ENCODE measurements at regions not wholly inside any gene's neighbourhood (a gene's known extent, or its start where the extent isn't known, plus 50 kb on each side); places are given as distances from the start of the nearest gene placed in this dataset.

GRCh38 chr3:22928216-22929110, 274.7 kb upstream of the UBE2E2 start:
- TF ChIP-seq CTCF (IDR thresholded peaks at IDR 0.05): no peak
- Histone ChIP-seq H3K27ac (no peak overlapping the region), H3K4me3 (no peak overlapping the region)
- DNase-seq (ENCODE audit: low spot score): no peak

DNA sequence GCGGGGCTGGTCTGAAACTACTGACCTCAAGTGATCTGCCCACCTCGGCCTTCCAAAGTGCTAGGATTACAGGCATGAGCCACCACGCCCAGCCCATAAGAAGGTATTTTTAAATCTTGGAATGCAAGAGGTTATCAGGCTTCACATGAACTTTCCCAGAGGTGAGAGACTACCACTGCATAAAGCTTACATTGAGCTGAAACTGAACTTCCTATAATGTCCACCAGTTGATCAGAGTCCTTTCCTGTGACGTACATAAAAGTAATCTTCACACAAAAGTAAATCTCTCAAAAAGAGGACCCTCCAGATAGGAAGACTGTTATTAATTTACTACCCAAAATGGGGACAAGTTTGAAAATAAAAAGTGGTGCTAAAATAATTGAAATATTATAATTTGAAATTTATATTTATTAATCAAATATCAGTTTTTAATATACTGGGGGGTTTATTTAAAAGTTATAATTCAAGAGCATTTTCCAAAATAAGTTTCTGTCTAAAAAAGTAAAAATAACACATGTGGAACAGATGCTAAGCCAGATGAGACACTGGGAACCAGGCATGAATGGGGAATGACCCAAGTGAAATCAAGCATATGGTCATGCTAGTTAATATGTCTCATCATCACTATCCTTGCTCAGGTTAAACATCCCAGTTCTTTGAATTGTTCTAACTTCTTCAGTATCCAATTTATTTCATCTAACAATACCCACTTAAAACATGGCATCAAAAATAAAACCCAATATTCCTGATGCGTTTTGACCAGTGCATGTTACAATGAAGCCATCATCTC, 269.9 kb upstream of the UBE2E2 start:
- TF ChIP-seq CTCF (IDR thresholded peaks at IDR 0.05): no peak
- Histone ChIP-seq H3K4me3 (no peak overlapping the region), H3K27ac (no peak overlapping the region)
- DNase-seq (ENCODE audit: low spot score): no peak

GRCh38 chr3:22933841-22934116, 269.3 kb upstream of the UBE2E2 start:
- no peak for DNase-seq (ENCODE audit: low spot score)
- Histone ChIP-seq H3K4me3 (no peak overlapping the region), H3K27ac (no peak overlapping the region)
- TF ChIP-seq CTCF (IDR thresholded peaks at IDR 0.05): no peak

DNA sequence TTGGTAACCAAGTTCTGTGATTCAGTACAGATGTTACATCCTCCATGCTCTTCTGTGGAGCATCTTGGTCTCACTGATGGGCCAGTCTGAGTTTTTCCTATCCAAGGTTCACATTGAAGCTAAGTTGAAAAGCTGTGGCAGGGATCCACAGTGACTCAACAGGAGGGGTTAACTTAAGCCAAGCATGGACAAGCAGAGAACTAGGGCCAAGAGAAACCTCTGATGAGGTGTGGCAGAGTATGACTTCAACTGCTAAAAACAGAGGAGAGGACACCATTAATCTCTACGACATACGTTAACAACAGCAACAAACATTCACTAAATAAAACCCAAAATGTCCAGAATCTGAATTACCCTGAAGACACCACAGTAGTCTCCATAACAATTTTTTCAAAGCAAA, 268.1 kb upstream of the UBE2E2 start:
- DNase-seq (ENCODE audit: low spot score): no peak
- H3K27ac ChIP-seq: no peak overlapping the region
- no peak overlapping the region for H3K4me3 ChIP-seq
- no peak for TF ChIP-seq CTCF (IDR thresholded peaks at IDR 0.05)

- H3K27ac ChIP-seq: no peak overlapping the region
- DNase-seq (ENCODE audit: low spot score): no peak
- TF ChIP-seq CTCF (IDR thresholded peaks at IDR 0.05): no peak
- no peak overlapping the region for H3K4me3 ChIP-seq
Observed at GRCh38 chr3:22937536-22937935, 265.6 kb upstream of the UBE2E2 start.

GRCh38 chr3:22938739-22939138, 264.4 kb upstream of the UBE2E2 start:
- TF ChIP-seq CTCF (IDR thresholded peaks at IDR 0.05): no peak
- no peak overlapping the region for H3K4me3 ChIP-seq
- DNase-seq (ENCODE audit: low spot score): no peak
- H3K27ac ChIP-seq: no peak overlapping the region

DNA sequence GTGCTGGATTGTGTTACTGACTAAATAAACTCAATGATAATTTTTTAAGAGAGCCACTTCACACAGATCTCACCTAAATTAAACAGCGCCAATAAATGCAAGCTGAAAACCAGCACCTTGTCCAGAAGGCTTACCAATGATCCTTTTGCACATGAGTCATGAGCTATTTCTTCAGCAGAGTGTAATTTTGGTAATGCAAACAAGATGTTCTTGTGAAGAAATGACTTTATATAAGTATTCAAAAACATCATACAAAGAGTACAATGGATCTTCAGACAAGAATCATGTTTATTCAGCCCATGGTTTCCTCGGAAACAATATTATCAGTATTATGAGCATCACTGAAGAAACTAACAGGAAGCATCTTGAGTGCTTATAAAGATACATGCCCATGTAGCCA, 263.8 kb upstream of the UBE2E2 start:
- no peak overlapping the region for H3K27ac ChIP-seq
- DNase-seq (ENCODE audit: low spot score): no peak
- no peak overlapping the region for H3K4me3 ChIP-seq
- TF ChIP-seq CTCF (IDR thresholded peaks at IDR 0.05): no peak
